Cardiac fibroblast (primary cell): ENCODE measurements at regions not wholly inside any gene's neighbourhood (a gene's known extent, or its start where the extent isn't known, plus 50 kb on each side); places are given as distances from the start of the nearest gene placed in this dataset.
A peak's percentile ranks its signal among the peaks of the same experiment; 100 is the strongest.

ENCODE experiments used
- DNase-seq, 2 donors: peaks; one replicate each; pipeline versions ENCODE4 v3.0.0 to v3.0.0-alpha.2; 2010; ENCODE audit warnings: low read depth in 2 of 2
- H3K4me3 ChIP-seq, 2 donors: replicated peaks in 1 of 2; 1 replicate in 1 of 2; 2 replicates in 1 of 2; pipeline ENCODE4 v1.5.1; 2011; ENCODE audit warnings: low read depth in 2 of 2, low read length in 2 of 2, mild to moderate bottlenecking in 2 of 2, moderate library complexity in 1 of 2
- TF ChIP-seq, protein P1 (sequence below): IDR thresholded peaks from one replicate; pipeline ENCODE4 v1.5.1; 2011; ENCODE audit warnings: low read depth, mild to moderate bottlenecking, low read length, inconsistent platforms

- TF ChIP-seq, protein P1, sequence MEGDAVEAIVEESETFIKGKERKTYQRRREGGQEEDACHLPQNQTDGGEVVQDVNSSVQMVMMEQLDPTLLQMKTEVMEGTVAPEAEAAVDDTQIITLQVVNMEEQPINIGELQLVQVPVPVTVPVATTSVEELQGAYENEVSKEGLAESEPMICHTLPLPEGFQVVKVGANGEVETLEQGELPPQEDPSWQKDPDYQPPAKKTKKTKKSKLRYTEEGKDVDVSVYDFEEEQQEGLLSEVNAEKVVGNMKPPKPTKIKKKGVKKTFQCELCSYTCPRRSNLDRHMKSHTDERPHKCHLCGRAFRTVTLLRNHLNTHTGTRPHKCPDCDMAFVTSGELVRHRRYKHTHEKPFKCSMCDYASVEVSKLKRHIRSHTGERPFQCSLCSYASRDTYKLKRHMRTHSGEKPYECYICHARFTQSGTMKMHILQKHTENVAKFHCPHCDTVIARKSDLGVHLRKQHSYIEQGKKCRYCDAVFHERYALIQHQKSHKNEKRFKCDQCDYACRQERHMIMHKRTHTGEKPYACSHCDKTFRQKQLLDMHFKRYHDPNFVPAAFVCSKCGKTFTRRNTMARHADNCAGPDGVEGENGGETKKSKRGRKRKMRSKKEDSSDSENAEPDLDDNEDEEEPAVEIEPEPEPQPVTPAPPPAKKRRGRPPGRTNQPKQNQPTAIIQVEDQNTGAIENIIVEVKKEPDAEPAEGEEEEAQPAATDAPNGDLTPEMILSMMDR, result no peak
- DNase-seq, result no peak
- no peak overlapping the region for H3K4me3 ChIP-seq
Observed at GRCh38 chr13:107392205-107392604, 823.1 kb downstream of the LIG4 start.

- H3K4me3 ChIP-seq, result no peak overlapping the region
Observed at GRCh38 chr13:107387525-107387924, 819.6 kb upstream of the ARGLU1 start.

GRCh38 chr13:107379407-107380155, 811.6 kb upstream of the ARGLU1 start:
- DNase-seq, result no peak
- H3K4me3 ChIP-seq, result no peak overlapping the region
- TF ChIP-seq, protein P1, result no peak

More at GRCh38 chr13:107387525-107387924, 819.6 kb upstream of the ARGLU1 start:
- TF ChIP-seq, protein P1, result no peak
- no peak for DNase-seq

DNA sequence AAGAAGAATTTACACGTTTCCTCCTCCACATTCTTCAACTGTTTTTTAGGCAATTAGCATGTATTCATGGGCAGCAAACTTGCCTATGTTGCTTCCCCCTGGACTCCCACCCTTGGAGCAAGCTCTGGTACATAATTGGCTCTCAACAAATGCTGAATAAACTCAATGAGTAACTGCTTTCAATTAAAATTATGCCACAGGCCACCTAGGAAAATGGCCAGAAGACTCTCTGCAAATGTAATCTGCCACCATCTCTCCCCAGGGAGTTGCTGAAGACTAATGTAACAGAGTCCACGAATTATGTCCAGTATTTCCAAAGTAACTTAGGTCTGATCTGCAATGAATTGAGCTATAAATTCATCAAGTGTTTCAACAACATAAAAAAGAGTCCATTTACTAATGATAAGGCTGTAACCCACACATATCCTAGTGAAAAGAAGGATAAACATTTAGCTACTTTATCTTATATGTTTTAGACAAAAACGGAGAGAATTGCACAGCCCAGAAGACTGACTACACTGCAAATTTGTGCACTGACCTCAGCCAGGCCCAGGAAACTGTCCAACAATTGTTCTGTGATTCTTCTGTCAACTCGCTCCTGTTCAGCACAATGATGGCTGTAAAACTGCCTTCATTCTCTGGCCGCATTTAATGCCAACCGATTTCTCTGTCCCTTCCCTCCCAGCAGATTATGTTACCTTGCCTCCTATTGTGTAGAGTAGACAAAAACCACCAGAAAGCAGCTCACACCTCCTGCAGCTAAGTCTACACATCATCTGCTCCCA, 808.6 kb upstream of the ARGLU1 start:
- TF ChIP-seq, protein P1, result no peak
- no peak overlapping the region for H3K4me3 ChIP-seq
- peak in 1 of 2 donors; percentile 22 for DNase-seq

DNA sequence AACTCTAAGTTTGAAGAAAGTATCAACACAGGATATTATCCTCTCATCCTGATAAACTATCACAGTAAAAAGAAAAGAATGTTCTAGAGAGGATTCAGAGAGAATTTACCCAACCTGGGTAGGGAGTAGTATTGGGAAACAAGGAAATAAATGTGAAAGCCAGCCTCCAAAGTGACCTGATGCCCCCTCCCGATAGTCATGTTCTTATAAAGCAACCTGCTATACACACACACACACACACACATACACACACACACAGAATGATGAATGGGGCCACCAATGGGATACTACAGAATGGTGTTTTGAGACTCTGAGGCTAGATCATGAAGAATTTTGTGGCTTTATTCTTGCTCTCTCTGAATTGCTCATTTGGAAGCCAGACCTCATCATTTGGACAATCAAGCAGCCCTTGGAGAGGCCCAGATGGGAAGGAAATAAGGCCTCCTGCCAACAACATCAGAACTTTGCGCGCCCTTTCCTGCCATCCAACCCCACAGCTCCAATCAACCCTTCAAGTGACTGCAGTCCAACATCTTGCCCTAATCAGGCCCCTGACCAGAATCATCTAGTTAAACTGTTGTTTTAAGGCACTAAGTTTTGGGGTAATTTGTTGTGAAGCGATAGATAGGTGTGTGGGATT, 807.9 kb upstream of the ARGLU1 start:
- DNase-seq, result peak in 1 of 2 donors; percentile 11
- H3K4me3 ChIP-seq, result no peak overlapping the region
- TF ChIP-seq, protein P1, result no peak

- H3K4me3 ChIP-seq, result no peak overlapping the region
- TF ChIP-seq, protein P1, result no peak
- no peak for DNase-seq
Observed at GRCh38 chr13:107374038-107374437, 806.1 kb upstream of the ARGLU1 start.
